GM12878 (cell line): ENCODE measurements at regions not wholly inside any gene's neighbourhood (a gene's known extent, or its start where the extent isn't known, plus 50 kb on each side); places are given as distances from the start of the nearest gene placed in this dataset.

ENCODE experiments used
- CTCF ChIP-seq, 3 experiments: IDR thresholded peaks in 2 of 3; conservative IDR thresholded peaks in 1 of 3; 2 replicates each; pipeline ENCODE4 v1.5.1; 2011; ENCODE audit warnings: low read depth in 3 of 3, low read length in 3 of 3, mild to moderate bottlenecking in 3 of 3, control low read depth in 2 of 3, moderate library complexity in 2 of 3, inconsistent platforms in 1 of 3, mixed read lengths in 1 of 3; ENCODE audit not compliant: control insufficient read depth in 2 of 3, insufficient read depth in 1 of 3; ENCODE audit errors: extremely low read depth in 1 of 3
- EP300 ChIP-seq, 2 experiments: fragments of 150-350 bp in 1 of 2; IDR thresholded peaks; 2 replicates each; pipeline ENCODE4 v1.6.1; 2011 to 2012; ENCODE audit warnings: low read depth in 2 of 2, low read length in 2 of 2, borderline replicate concordance in 1 of 2, improper control_type of control experiment in 1 of 2, inconsistent platforms in 1 of 2; ENCODE audit not compliant: control insufficient read depth in 1 of 2
- SREBF2 ChIP-seq: IDR thresholded peaks from 2 replicates; pipeline ENCODE4 v1.6.1; 2012; ENCODE audit warnings: mild to moderate bottlenecking, low read length
- YY1 ChIP-seq: IDR thresholded peaks from 2 replicates; pipeline ENCODE4 v1.6.1; 2011; ENCODE audit warnings: low read depth, mild to moderate bottlenecking, low read length

GRCh38 chr5:116371935-116372334 lies 202.7 kb downstream of the SEMA6A start:
- TF ChIP-seq EP300 (IDR thresholded peaks at IDR 0.05; ENCODE audit: borderline replicate concordance in 1 of 2, control insufficient read depth in 1 of 2, low read depth in 2 of 2, low read length in 2 of 2) (no peak), SREBF2 (no peak), YY1 (no peak), CTCF (IDR thresholded peaks at IDR 0.05 in 2 of 3, conservative IDR thresholded peaks at IDR 0.05 in 1 of 3; ENCODE audit: control insufficient read depth in 2 of 3, extremely low read depth in 1 of 3, insufficient read depth in 1 of 3, low read depth in 3 of 3, low read length in 3 of 3) (no peak)
